Smooth muscle cell (in vitro differentiated cells): ENCODE measurements at regions not wholly inside any gene's neighbourhood (a gene's known extent, or its start where the extent isn't known, plus 50 kb on each side); places are given as distances from the start of the nearest gene placed in this dataset.

Experiments used
- DNase-seq: peaks from one replicate; lab custom pipeline; 2025; ENCODE audit not compliant: unreplicated experiment; lab: John Stamatoyannopoulos, UW
- H2AFZ ChIP-seq: fragments of 200-600 bp; sonication (generic); 2 replicates; pipeline ENCODE4 v1.6.0; 2016; ENCODE audit warnings: antibody characterized with exemption, low read depth, mild to moderate bottlenecking
- H3F3A ChIP-seq: fragments of 200-600 bp; sonication (generic); 2 replicates; pipeline ENCODE4 v1.6.0; 2017; ENCODE audit warnings: antibody characterized with exemption, low read depth
- H3K27ac ChIP-seq: fragments of 200-600 bp; sonication (generic); 2 replicates; pipeline ENCODE4 v1.5.1; 2016; ENCODE audit warnings: low read depth, mild to moderate bottlenecking
- H3K27me3 ChIP-seq: fragments of 200-600 bp; sonication (generic); 2 replicates; pipeline ENCODE4 v1.6.1; 2016; ENCODE audit warnings: low read depth, mild to moderate bottlenecking
- H3K36me3 ChIP-seq: fragments of 200-600 bp; sonication (generic); 2 replicates; pipeline ENCODE4 v1.5.1; 2016; ENCODE audit warnings: low read depth
- H3K4me1 ChIP-seq: fragments of 200-600 bp; sonication (generic); 2 replicates; pipeline ENCODE4 v1.5.1; 2016; ENCODE audit warnings: low read depth
- H3K4me2 ChIP-seq: fragments of 200-600 bp; sonication (generic); 2 replicates; pipeline ENCODE4 v1.6.0; 2016; ENCODE audit warnings: mild to moderate bottlenecking
- H3K4me3 ChIP-seq: fragments of 200-600 bp; sonication (generic); 2 replicates; pipeline ENCODE4 v1.5.1; 2016; ENCODE audit warnings: mild to moderate bottlenecking
- H3K79me2 ChIP-seq: fragments of 200-600 bp; sonication (generic); 2 replicates; pipeline ENCODE4 v1.6.0; 2016; ENCODE audit warnings: low read depth, mild to moderate bottlenecking
- H3K9ac ChIP-seq: fragments of 200-600 bp; sonication (generic); 2 replicates; pipeline ENCODE4 v1.6.0; 2016; ENCODE audit warnings: low read depth
- H3K9me3 ChIP-seq: fragments of 200-600 bp; sonication (generic); replicated peaks from 2 replicates; pipeline ENCODE4 v1.5.1; 2016; ENCODE audit warnings: low read depth
- H4K20me1 ChIP-seq: fragments of 200-600 bp; sonication (generic); 2 replicates; pipeline ENCODE4 v1.6.0; 2016; ENCODE audit warnings: low read depth
- WGBS: methylation state at CpG from one replicate; pipeline ENCODE4 v1.1.7; 2016; ENCODE audit warnings: low lambda C conversion rate; 5-methylcytosine and 5-hydroxymethylcytosine counted together
- TF ChIP-seq, protein P1 (sequence below): fragments of 200-600 bp; sonication (generic); IDR thresholded peaks from 2 replicates; pipeline ENCODE4 v1.5.1; 2017; ENCODE audit warnings: borderline replicate concordance, mild to moderate bottlenecking, antibody characterized with exemption; ENCODE audit not compliant: insufficient read depth, poor library complexity, severe bottlenecking

DNA sequence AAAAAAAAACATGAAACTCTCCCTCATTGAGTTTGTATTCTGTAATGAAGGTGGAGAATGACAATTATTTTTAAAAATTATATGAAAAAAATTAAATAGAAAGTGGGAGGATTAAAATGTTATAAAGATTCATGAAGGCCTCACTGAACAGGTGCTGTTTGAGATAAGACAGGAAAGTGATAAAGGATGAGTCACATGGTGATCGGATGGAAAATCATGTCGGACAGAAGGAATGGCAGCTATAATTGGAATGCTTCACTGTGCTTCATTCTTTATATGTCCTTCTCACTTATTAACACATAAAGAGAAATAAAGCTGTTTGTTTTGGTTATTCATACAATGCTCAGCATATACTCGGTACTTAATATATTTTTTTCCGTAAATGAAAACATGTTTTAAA, 464.5 kb upstream of the RGMB start:
- WGBS: 69% methylated on average over 4 of the region's 4 CpGs
- no peaks in the 10 kb centered on the region for H4K20me1 ChIP-seq
- no peak for DNase-seq
- H3K9me3 ChIP-seq: no peaks in the 10 kb centered on the region
- H3K9ac ChIP-seq: peak overlapping the region; percentile 96
- H3K4me3 ChIP-seq: peak overlapping the region; percentile 11
- peak overlapping the region; percentile 99 for H3K27ac ChIP-seq
- H3K36me3 ChIP-seq: no peaks in the 10 kb centered on the region
- TF ChIP-seq, protein P1, sequence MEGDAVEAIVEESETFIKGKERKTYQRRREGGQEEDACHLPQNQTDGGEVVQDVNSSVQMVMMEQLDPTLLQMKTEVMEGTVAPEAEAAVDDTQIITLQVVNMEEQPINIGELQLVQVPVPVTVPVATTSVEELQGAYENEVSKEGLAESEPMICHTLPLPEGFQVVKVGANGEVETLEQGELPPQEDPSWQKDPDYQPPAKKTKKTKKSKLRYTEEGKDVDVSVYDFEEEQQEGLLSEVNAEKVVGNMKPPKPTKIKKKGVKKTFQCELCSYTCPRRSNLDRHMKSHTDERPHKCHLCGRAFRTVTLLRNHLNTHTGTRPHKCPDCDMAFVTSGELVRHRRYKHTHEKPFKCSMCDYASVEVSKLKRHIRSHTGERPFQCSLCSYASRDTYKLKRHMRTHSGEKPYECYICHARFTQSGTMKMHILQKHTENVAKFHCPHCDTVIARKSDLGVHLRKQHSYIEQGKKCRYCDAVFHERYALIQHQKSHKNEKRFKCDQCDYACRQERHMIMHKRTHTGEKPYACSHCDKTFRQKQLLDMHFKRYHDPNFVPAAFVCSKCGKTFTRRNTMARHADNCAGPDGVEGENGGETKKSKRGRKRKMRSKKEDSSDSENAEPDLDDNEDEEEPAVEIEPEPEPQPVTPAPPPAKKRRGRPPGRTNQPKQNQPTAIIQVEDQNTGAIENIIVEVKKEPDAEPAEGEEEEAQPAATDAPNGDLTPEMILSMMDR: no peak
- H2AFZ ChIP-seq: peak overlapping the region; percentile 56
- peak overlapping the region; percentile 79 for H3K4me2 ChIP-seq
- H3K4me1 ChIP-seq: peaks cover 22% of the 10 kb centered on the region
- H3K27me3 ChIP-seq: no peaks in the 10 kb centered on the region
- no peaks in the 10 kb centered on the region for H3K79me2 ChIP-seq
- H3F3A ChIP-seq: peaks cover 14% of the 10 kb centered on the region

DNA sequence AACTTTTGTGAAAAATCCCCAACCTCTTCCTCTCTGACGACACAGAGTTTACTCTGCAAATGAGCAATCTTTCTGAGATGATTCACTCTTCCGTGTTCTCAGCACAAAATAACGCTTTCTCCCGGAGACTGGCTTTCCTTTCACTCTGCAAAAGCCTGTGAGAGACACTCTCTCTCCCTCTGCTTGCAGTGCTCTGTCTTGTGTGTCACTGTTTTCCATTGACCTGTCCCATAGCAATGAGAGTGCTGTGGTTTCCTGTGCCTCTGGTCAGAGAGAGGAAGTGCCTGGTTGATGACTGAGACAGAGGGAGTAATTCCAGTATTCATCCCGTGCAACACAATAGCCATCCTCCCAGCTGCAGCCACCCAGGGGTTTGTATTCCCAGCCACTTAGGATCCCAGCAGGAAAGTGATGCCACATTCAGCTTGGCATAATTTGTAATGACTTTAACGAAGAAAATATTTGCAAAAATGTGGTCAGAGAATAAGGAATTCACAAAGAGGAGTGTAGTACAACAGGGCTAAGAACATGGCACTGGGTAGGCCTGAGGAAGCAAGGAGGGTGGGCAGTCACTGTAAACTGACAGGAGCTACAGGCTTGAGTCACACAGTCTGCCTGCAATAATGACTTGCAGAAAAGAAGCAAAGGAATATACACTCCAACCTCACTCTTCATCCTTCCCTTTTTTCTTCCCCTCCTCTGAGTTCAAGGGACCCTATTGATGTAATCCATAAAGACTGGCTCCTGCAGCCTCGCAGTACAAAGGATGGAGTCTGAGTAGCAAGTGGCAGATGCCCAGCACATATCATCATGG, 463.5 kb upstream of the RGMB start:
- DNase-seq: peak; percentile 3
- Histone ChIP-seq H2AFZ (peak overlapping the region; percentile 56), H3K27me3 (no peaks in the 10 kb centered on the region), H3K4me1 (peaks cover 30% of the 10 kb centered on the region), H3F3A (peaks cover 14% of the 10 kb centered on the region), H3K79me2 (no peaks in the 10 kb centered on the region), H3K4me2 (peak overlapping the region; percentile 79), H3K9me3 (no peaks in the 10 kb centered on the region), H3K9ac (peak overlapping the region; percentile 96), H3K36me3 (no peaks in the 10 kb centered on the region), H4K20me1 (no peaks in the 10 kb centered on the region), H3K4me3 (peak overlapping the region; percentile 11), H3K27ac (peak overlapping the region; percentile 99)
- TF ChIP-seq, protein P1: no peak
- 16% methylated on average over 7 of the region's 7 CpGs for WGBS

DNA sequence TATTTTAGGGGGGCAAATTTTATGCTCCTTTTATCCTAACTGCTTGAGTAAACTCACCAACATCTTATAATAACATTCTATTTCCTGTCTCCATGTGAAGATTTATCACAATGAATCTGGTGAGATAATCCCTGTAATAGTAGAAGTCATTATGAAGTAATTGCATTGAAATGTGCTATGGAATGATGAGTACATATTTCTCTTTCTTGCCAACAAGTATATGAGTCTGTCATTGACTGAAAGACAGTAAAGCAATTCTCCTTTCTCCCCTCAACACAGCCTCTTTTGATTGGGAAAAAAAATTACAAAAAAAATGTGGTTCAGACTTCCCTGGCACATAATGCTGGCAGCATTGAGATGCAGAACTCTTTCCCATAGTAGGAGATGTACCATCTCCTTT, 459.2 kb upstream of the RGMB start:
- Histone ChIP-seq H3K4me1 (peaks cover 20% of the 10 kb centered on the region), H3K4me2 (peak overlapping the region; percentile 38), H3K9ac (peak overlapping the region; percentile 13), H3K36me3 (no peaks in the 10 kb centered on the region), H3F3A (peaks cover 2% of the 10 kb centered on the region), H4K20me1 (no peaks in the 10 kb centered on the region), H3K27me3 (no peaks in the 10 kb centered on the region), H3K79me2 (no peaks in the 10 kb centered on the region), H3K4me3 (no peak overlapping the region), H3K27ac (peak overlapping the region; percentile 22), H3K9me3 (no peaks in the 10 kb centered on the region), H2AFZ (peak overlapping the region; percentile 9)
- DNase-seq: no peak
- TF ChIP-seq, protein P1: no peak

DNA sequence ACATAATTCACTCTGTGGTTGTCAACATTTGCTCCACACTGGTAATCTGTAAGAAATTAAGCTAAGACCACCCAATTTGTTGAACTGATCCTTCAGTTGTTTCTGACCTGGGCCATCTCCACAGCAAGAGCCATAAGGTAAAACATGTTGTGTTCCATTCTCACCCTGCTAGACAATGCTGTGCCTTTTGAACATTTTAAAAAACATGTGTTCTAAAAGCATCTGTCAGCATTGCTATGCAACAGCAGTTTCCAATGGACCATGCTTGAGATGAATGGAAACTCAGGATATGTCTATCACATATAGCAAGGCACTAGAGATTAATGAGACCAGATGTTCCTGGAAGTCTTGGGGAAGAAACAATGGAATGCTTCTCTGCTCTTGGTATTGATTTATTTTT, 455.1 kb upstream of the RGMB start:
- no peaks in the 10 kb centered on the region for H3K79me2 ChIP-seq
- no peaks in the 10 kb centered on the region for H3K9me3 ChIP-seq
- H3K27me3 ChIP-seq: no peaks in the 10 kb centered on the region
- H3K36me3 ChIP-seq: no peaks in the 10 kb centered on the region
- H3K4me3 ChIP-seq: no peak overlapping the region
- no peak for DNase-seq
- TF ChIP-seq, protein P1: no peak
- H3K27ac ChIP-seq: no peak overlapping the region
- H4K20me1 ChIP-seq: no peaks in the 10 kb centered on the region
- no peak overlapping the region for H3K9ac ChIP-seq
- H2AFZ ChIP-seq: no peak overlapping the region
- no peaks in the 10 kb centered on the region for H3F3A ChIP-seq
- H3K4me1 ChIP-seq: peaks cover 7% of the 10 kb centered on the region
- H3K4me2 ChIP-seq: no peak overlapping the region
